H4 (cell line): ENCODE measurements at regions not wholly inside any gene's neighbourhood (a gene's known extent, or its start where the extent isn't known, plus 50 kb on each side); places are given as distances from the start of the nearest gene placed in this dataset.

Experiments
- DNase-seq: peaks from one replicate; pipeline ENCODE4 v3.0.0-alpha.2; 2015; ENCODE audit warnings: low spot score

- no peak for DNase-seq
Observed at GRCh38 chr1:209326076-209326475, 257.4 kb upstream of the CAMK1G start.

- no peak for DNase-seq
Observed at GRCh38 chr1:209326831-209327230, 256.7 kb upstream of the CAMK1G start.

- no peak for DNase-seq
Observed at GRCh38 chr1:209328196-209328595, 255.3 kb upstream of the CAMK1G start.

- peak; percentile 24 for DNase-seq
Observed at GRCh38 chr1:209335178-209335577, 248.3 kb upstream of the CAMK1G start.

- DNase-seq: no peak
Observed at GRCh38 chr1:209341146-209341545, 242.4 kb upstream of the CAMK1G start.

- DNase-seq: no peak
Observed at GRCh38 chr1:209341673-209342420, 241.7 kb upstream of the CAMK1G start.

GRCh38 chr1:209342441-209343175 is 240.9 kb upstream of the CAMK1G start:
- DNase-seq: no peak

- DNase-seq: no peak
Observed at GRCh38 chr1:209343511-209343910, 240.0 kb upstream of the CAMK1G start.

GRCh38 chr1:209344156-209344555 is 239.4 kb upstream of the CAMK1G start:
- no peak for DNase-seq

- no peak for DNase-seq
Observed at GRCh38 chr1:209349363-209350308, 233.9 kb upstream of the CAMK1G start.

- DNase-seq: no peak
Observed at GRCh38 chr1:209353053-209353452, 230.5 kb upstream of the CAMK1G start.

GRCh38 chr1:209354111-209354839 is 229.2 kb upstream of the CAMK1G start:
- DNase-seq: peak; percentile 82

- no peak for DNase-seq
Observed at GRCh38 chr1:209354840-209355165, 228.7 kb upstream of the CAMK1G start.

GRCh38 chr1:209355415-209355814 is 228.1 kb upstream of the CAMK1G start:
- no peak for DNase-seq

- DNase-seq: no peak
Observed at GRCh38 chr1:209356976-209357377, 226.5 kb upstream of the CAMK1G start.

- DNase-seq: no peak
Observed at GRCh38 chr1:209363112-209363511, 220.4 kb upstream of the CAMK1G start.

- peak; percentile 35 for DNase-seq
Observed at GRCh38 chr1:209364716-209365115, 218.8 kb upstream of the CAMK1G start.

GRCh38 chr1:209367061-209367772 is 216.3 kb upstream of the CAMK1G start:
- no peak for DNase-seq

GRCh38 chr1:209368864-209369598 is 214.5 kb upstream of the CAMK1G start:
- DNase-seq: peak; percentile 53
